Adrenal gland (tissue), 9 donors: ENCODE measurements at regions not wholly inside any gene's neighbourhood (a gene's known extent, or its start where the extent isn't known, plus 50 kb on each side); places are given as distances from the start of the nearest gene placed in this dataset.
A peak's percentile ranks its signal among the peaks of the same experiment; 100 is the strongest.

Experiments
- DNase-seq, 7 donors: peaks; one replicate each; pipeline ENCODE4 v3.0.0-alpha.2; 2019 to 2020
- H3K27ac ChIP-seq, 5 donors: fragments of 200-600 bp; sonication (generic) in 4 of 5; 1 replicate in 3 of 5; 2 replicates in 2 of 5; pipeline versions ENCODE4 v1.5.1 to v1.8.0; 2016 to 2020; ENCODE audit warnings: mild to moderate bottlenecking in 1 of 5
- H3K27me3 ChIP-seq: fragments of 200-600 bp; 2 replicates; pipeline ENCODE4 v1.8.0; 2021
- H3K36me3 ChIP-seq, 2 donors: fragments of 200-600 bp; replicated peaks in 1 of 2; 1 replicate in 1 of 2; 2 replicates in 1 of 2; pipeline versions ENCODE4 v1.5.1 to v1.8.0; 2018 to 2022
- H3K4me1 ChIP-seq, 2 donors: fragments of 200-600 bp; replicated peaks in 1 of 2; 1 replicate in 1 of 2; 2 replicates in 1 of 2; pipeline versions ENCODE4 v1.5.1 to v1.8.0; 2018 to 2021
- H3K4me3 ChIP-seq, 4 donors: fragments of 200-600 bp; sonication (generic) in 3 of 4; one replicate each; pipeline ENCODE4 v1.5.1; 2016 to 2018
- H3K9me3 ChIP-seq, 3 donors: fragments of 200-600 bp; sonication (generic) in 1 of 3; replicated peaks in 1 of 3; 1 replicate in 2 of 3; 2 replicates in 1 of 3; pipeline versions ENCODE4 v1.5.1 to v1.8.0; 2016 to 2021
- POLR2A ChIP-seq, 2 donors: fragments of 450-650 bp; IDR thresholded peaks; one replicate each; pipeline ENCODE4 v1.6.1; 2017; ENCODE audit warnings: antibody characterized with exemption in 2 of 2, mild to moderate bottlenecking in 2 of 2, moderate library complexity in 1 of 2
- WGBS, 4 donors: extraction: QIAGEN DNeasy Blood & Tissue Kit in 2 of 4; methylation state at CpG; one replicate each; pipeline versions ENCODE4 v1.1.5 to v1.1.7; 2013 to 2017; 5-methylcytosine and 5-hydroxymethylcytosine counted together
- intact Hi-C, 2 donors: fragments of 100-400 bp; cut with DNase I; formaldehyde crosslinking; loops; one replicate each; pipeline versions ENCODE4 v1.14.1 to v1.15.0; 2022 to 2023
- TF ChIP-seq, protein P1 (sequence below), 6 experiments: fragments of 450-650 bp in 4 of 6; fragments of 200-600 bp in 2 of 6; sonication (generic) in 1 of 6; IDR thresholded peaks; 1 replicate in 5 of 6; 2 replicates in 1 of 6; pipeline versions ENCODE4 v1.5.1 to v1.8.0; 2016 to 2021; ENCODE audit warnings: antibody characterized with exemption in 6 of 6, mild to moderate bottlenecking in 2 of 6, moderate library complexity in 1 of 6
- donor health status: healthy with polysubstance abuse.
- donor health status: Bipolar disorder and iron deficiency.
- donor health status: DM: yes; HTN: yes; CAD: no.
- donor health status: DM: no; HTN: no; CAD: no.
- donor health status: DM: no; HTN: no; CAD: no.

DNA sequence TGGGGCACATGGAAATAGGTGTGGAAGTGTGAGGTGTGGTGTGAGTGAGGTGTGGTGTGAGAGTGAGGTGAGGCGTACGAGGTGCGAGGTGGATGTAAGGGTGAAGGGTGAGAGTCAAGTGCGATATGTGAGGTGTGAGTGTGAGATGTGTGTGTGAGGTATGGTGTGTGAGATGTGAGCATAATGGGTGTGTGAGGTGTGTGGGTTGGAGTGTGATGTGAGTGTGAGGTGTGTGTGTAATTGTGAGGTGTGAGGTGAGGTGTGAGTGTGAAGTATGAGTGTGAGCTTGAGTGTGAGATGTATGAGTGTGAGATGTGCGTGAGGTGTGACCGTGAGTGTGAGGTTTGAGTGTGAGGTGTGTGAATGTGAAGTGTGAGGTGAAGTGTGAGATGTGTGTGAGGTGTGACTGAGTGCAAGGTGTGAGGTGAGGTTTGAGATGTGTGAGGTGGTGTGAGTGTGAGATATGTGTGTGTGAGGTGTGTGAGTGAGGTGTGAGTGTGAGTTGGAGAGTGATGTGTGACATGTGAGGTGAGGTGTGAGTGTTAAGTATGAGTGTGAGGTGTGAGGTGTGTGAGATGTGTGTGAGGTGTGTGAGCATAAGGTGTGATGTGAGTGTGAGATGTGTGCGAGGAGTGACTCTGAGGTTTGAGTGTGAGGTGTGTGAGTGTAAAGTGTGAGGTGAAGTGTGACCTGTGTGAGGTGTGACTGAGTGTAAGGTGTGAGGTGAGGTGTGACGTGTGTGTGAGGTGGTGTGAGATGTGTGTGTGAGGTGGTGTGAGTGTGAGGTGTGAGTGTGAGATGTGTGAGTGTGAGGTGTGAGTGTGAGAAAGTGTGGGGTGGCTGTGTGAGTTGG is 354.0 kb downstream of the FOXL1 start:
- H3K9me3 ChIP-seq, result no peaks in the 10 kb centered on the region
- no peak for DNase-seq
- peaks cover 20% of the 10 kb centered on the region for H3K27me3 ChIP-seq
- H3K4me1 ChIP-seq, result no peaks in the 10 kb centered on the region
- 85 to 93% (median 89%) methylated on average over 8 of the region's 8 CpGs for WGBS, 4 donors
- no peak for TF ChIP-seq POLR2A (IDR thresholded peaks at IDR 0.05)
- TF ChIP-seq, protein P1, sequence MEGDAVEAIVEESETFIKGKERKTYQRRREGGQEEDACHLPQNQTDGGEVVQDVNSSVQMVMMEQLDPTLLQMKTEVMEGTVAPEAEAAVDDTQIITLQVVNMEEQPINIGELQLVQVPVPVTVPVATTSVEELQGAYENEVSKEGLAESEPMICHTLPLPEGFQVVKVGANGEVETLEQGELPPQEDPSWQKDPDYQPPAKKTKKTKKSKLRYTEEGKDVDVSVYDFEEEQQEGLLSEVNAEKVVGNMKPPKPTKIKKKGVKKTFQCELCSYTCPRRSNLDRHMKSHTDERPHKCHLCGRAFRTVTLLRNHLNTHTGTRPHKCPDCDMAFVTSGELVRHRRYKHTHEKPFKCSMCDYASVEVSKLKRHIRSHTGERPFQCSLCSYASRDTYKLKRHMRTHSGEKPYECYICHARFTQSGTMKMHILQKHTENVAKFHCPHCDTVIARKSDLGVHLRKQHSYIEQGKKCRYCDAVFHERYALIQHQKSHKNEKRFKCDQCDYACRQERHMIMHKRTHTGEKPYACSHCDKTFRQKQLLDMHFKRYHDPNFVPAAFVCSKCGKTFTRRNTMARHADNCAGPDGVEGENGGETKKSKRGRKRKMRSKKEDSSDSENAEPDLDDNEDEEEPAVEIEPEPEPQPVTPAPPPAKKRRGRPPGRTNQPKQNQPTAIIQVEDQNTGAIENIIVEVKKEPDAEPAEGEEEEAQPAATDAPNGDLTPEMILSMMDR (IDR thresholded peaks at IDR 0.05), result no peak
- H3K36me3 ChIP-seq, result no peaks in the 10 kb centered on the region
- intact Hi-C loops, result no loop called here
- peak overlapping the region in 1 of 5 donors; percentile 64 for H3K27ac ChIP-seq
- no peak overlapping the region for H3K4me3 ChIP-seq

GRCh38 chr16:86934581-86935375 is 356.4 kb downstream of the FOXL1 start:
- DNase-seq, result peak in 1 of 7 donors; percentile 55
- WGBS, 4 donors, result 41 to 52% (median 45%) methylated on average over 14 to 27 of the region's 27 CpGs
- H3K27ac ChIP-seq, result no peak overlapping the region

GRCh38 chr16:86939609-86940008 is 361.3 kb downstream of the FOXL1 start:
- intact Hi-C loops, result no loop called here
- no peak for TF ChIP-seq POLR2A (IDR thresholded peaks at IDR 0.05)
- TF ChIP-seq, protein P1 (IDR thresholded peaks at IDR 0.05), result no peak
- Histone ChIP-seq H3K27me3 (no peaks in the 10 kb centered on the region), H3K4me1 (no peaks in the 10 kb centered on the region), H3K36me3 (no peaks in the 10 kb centered on the region), H3K9me3 (no peaks in the 10 kb centered on the region), H3K4me3 (no peak overlapping the region), H3K27ac (no peak overlapping the region)
- no peak for DNase-seq
- WGBS, 4 donors, result 50 to 93% (median 87%) methylated on average over 2 of the region's 2 CpGs

More at GRCh38 chr16:86934581-86935375, 356.4 kb downstream of the FOXL1 start:
- Histone ChIP-seq H3K4me3 (no peak overlapping the region), H3K27me3 (peaks cover 2% of the 10 kb centered on the region), H3K9me3 (no peaks in the 10 kb centered on the region), H3K36me3 (no peaks in the 10 kb centered on the region), H3K4me1 (no peaks in the 10 kb centered on the region)
- TF ChIP-seq, protein P1 (IDR thresholded peaks at IDR 0.05), result no peak
- no peak for TF ChIP-seq POLR2A (IDR thresholded peaks at IDR 0.05)
- intact Hi-C loops, result no loop called here

GRCh38 chr16:86941731-86942130 is 363.4 kb downstream of the FOXL1 start:
- no peaks in the 10 kb centered on the region for H3K36me3 ChIP-seq
- H3K4me3 ChIP-seq, result no peak overlapping the region
- no peaks in the 10 kb centered on the region for H3K4me1 ChIP-seq
- TF ChIP-seq, protein P1 (IDR thresholded peaks at IDR 0.05), result no peak
- TF ChIP-seq POLR2A (IDR thresholded peaks at IDR 0.05), result no peak
- WGBS, 4 donors, result 79 to 86% (median 85%) methylated on average over 1 to 6 of the region's 6 CpGs
- intact Hi-C loops, result no loop called here
- H3K27me3 ChIP-seq, result no peaks in the 10 kb centered on the region
- no peaks in the 10 kb centered on the region for H3K9me3 ChIP-seq
- no peak overlapping the region for H3K27ac ChIP-seq
- DNase-seq, result no peak
